Mucosa of descending colon (tissue), 3 donors: ENCODE measurements at regions not wholly inside any gene's neighbourhood (a gene's known extent, or its start where the extent isn't known, plus 50 kb on each side); places are given as distances from the start of the nearest gene placed in this dataset.

Experiments used
- ATAC-seq: fragments of 200-7000 bp; cut with Tn5 transposase; one replicate; pipeline ENCODE4 v1.9.1; 2020; ENCODE audit warnings: mild to moderate bottlenecking, moderate library complexity
- DNase-seq, 3 donors: peaks; one replicate each; pipeline ENCODE4 v3.0.0-alpha.2; 2020
- H3K36me3 ChIP-seq: fragments of 200-600 bp; one replicate; pipeline ENCODE4 v1.8.0; 2021; ENCODE audit warnings: low read depth, mild to moderate bottlenecking
- H3K4me1 ChIP-seq: fragments of 200-600 bp; one replicate; pipeline ENCODE4 v1.8.0; 2021; ENCODE audit warnings: low read depth, mild to moderate bottlenecking
- H3K4me3 ChIP-seq: fragments of 200-600 bp; one replicate; pipeline ENCODE4 v1.8.0; 2021; ENCODE audit warnings: mild to moderate bottlenecking
- H3K9me3 ChIP-seq: fragments of 200-600 bp; one replicate; pipeline ENCODE4 v1.8.0; 2021; ENCODE audit warnings: mild to moderate bottlenecking
- intact Hi-C, 2 donors: fragments of 100-400 bp; cut with DNase I in 1 of 2; cut with micrococcal nuclease in 1 of 2; formaldehyde crosslinking; loops; one replicate each; pipeline versions ENCODE4 v1.11.0 to v1.11.1; 2022; cut with DNase I, micrococcal nuclease
- TF ChIP-seq, protein P1 (sequence below): fragments of 200-600 bp; IDR thresholded peaks from one replicate; pipeline ENCODE4 v1.8.0; 2022; ENCODE audit warnings: antibody characterized with exemption, mild to moderate bottlenecking
- donor health status: DM: no; HTN: no; CAD: no; lungs with moderate emphysema.
- donor health status: DM: no; HTN: no; CAD: no.
- donor health status: DM: no; HTN: yes; CAD: no.

- no peak overlapping the region for H3K4me3 ChIP-seq
- no peaks in the 10 kb centered on the region for H3K9me3 ChIP-seq
- H3K36me3 ChIP-seq, result no peaks in the 10 kb centered on the region
- no peaks in the 10 kb centered on the region for H3K4me1 ChIP-seq
- ATAC-seq (no peak), DNase-seq (no peak)
- TF ChIP-seq, protein P1, sequence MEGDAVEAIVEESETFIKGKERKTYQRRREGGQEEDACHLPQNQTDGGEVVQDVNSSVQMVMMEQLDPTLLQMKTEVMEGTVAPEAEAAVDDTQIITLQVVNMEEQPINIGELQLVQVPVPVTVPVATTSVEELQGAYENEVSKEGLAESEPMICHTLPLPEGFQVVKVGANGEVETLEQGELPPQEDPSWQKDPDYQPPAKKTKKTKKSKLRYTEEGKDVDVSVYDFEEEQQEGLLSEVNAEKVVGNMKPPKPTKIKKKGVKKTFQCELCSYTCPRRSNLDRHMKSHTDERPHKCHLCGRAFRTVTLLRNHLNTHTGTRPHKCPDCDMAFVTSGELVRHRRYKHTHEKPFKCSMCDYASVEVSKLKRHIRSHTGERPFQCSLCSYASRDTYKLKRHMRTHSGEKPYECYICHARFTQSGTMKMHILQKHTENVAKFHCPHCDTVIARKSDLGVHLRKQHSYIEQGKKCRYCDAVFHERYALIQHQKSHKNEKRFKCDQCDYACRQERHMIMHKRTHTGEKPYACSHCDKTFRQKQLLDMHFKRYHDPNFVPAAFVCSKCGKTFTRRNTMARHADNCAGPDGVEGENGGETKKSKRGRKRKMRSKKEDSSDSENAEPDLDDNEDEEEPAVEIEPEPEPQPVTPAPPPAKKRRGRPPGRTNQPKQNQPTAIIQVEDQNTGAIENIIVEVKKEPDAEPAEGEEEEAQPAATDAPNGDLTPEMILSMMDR, result no peak
- intact Hi-C loops, result no loop called here
Observed at GRCh38 chr2:192381082-192381481, 186.3 kb upstream of the TMEFF2 start.

DNA sequence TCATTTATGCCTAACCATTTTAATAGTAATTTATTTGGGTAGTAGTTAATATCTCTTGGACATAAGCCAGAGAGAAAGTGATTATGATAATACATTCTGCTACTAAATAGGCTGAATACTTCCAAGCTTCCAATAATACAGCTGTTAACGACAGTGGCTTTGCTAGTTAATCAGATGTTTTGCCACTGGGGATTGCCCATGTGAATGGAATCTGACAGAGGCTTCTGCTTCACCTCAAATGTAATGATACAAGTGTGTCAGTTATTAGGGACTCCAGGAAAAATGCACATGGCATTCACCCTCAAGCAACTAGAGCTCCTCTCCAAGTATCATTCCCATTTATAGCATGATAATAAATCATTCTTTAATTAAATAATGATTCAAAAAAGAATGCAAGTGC, 185.0 kb upstream of the TMEFF2 start:
- TF ChIP-seq, protein P1, result no peak
- H3K4me1 ChIP-seq, result no peaks in the 10 kb centered on the region
- DNase-seq (no peak), ATAC-seq (no peak)
- intact Hi-C loops, result no loop called here
- no peak overlapping the region for H3K4me3 ChIP-seq
- H3K36me3 ChIP-seq, result no peaks in the 10 kb centered on the region
- no peaks in the 10 kb centered on the region for H3K9me3 ChIP-seq

DNA sequence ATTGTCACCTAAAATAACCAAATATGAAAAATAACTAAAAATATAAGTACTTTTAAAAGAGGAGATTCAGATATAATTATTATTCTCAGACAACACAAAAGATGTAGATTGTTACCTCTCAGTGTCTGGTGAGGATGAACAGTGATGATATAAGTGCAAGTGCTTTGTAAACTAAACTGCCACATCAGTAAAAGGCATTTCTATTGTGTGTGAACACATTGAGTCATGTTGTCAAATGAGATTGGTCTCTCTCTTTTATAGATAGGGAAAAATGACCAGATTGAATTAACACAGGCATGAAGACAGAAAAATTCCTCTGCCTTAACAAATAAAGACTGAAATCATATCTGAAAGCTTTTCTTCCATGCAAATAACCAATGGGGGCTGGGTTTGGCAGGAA, 182.4 kb upstream of the TMEFF2 start:
- no peak for ATAC-seq
- TF ChIP-seq, protein P1, result no peak

GRCh38 chr2:192373754-192374153, 179.0 kb upstream of the TMEFF2 start:
- no peak for ATAC-seq
- Histone ChIP-seq H3K9me3 (no peaks in the 10 kb centered on the region), H3K36me3 (no peaks in the 10 kb centered on the region), H3K4me3 (no peak overlapping the region), H3K4me1 (no peaks in the 10 kb centered on the region)
- TF ChIP-seq, protein P1, result no peak
- no peak for DNase-seq
- intact Hi-C loops, result no loop called here

More for the DNA sequence above, 182.4 kb upstream of the TMEFF2 start:
- Histone ChIP-seq H3K4me1 (no peaks in the 10 kb centered on the region), H3K36me3 (no peaks in the 10 kb centered on the region), H3K4me3 (no peak overlapping the region), H3K9me3 (no peaks in the 10 kb centered on the region)
- DNase-seq, result no peak
- intact Hi-C loops, result no loop called here

GRCh38 chr2:192373221-192373620, 178.5 kb upstream of the TMEFF2 start:
- H3K4me3 ChIP-seq, result no peak overlapping the region
- DNase-seq (no peak), ATAC-seq (no peak)
- H3K9me3 ChIP-seq, result no peaks in the 10 kb centered on the region
- intact Hi-C loops, result no loop called here
- TF ChIP-seq, protein P1, result no peak
- H3K4me1 ChIP-seq, result no peaks in the 10 kb centered on the region
- no peaks in the 10 kb centered on the region for H3K36me3 ChIP-seq

DNA sequence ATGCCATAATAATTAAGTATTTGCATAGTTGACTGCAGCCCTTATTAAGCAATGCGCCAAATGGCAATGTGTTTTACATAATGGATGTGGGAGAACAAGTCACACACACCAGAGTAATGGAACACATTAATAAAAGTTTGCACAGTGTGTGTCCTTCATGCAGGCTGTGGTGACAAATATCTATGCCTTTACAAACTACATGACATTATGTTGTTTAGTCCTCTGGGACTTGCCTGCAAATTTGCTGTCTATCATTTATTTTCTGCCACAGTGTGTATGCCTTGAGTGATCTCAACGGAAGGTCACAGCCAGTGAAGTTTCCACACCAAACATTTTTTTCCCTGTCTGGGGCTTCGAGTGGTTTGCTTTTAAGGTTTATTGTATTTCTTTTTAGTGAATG, 175.2 kb upstream of the TMEFF2 start:
- TF ChIP-seq, protein P1, result no peak
- Histone ChIP-seq H3K4me3 (no peak overlapping the region), H3K36me3 (no peaks in the 10 kb centered on the region), H3K9me3 (no peaks in the 10 kb centered on the region), H3K4me1 (no peaks in the 10 kb centered on the region)
- DNase-seq (no peak), ATAC-seq (no peak)
- intact Hi-C loops, result no loop called here
